Testis (tissue), 2 donors: ENCODE measurements at regions not wholly inside any gene's neighbourhood (a gene's known extent, or its start where the extent isn't known, plus 50 kb on each side); places are given as distances from the start of the nearest gene placed in this dataset.

Source experiments
- DNase-seq: peaks from one replicate; pipeline ENCODE4 v3.0.0-alpha.2; 2019
- H3K27ac ChIP-seq, 2 donors: fragments of 200-600 bp; sonication (generic); one replicate each; pipeline ENCODE4 v1.5.1; 2019
- H3K27me3 ChIP-seq: fragments of 200-600 bp; sonication (generic); one replicate; pipeline ENCODE4 v1.5.1; 2019
- H3K36me3 ChIP-seq: fragments of 200-600 bp; sonication (generic); one replicate; pipeline ENCODE4 v1.5.1; 2017; ENCODE audit warnings: low read depth; ENCODE audit errors: missing control alignments
- H3K4me1 ChIP-seq: fragments of 200-600 bp; sonication (generic); one replicate; pipeline ENCODE4 v1.5.1; 2019
- H3K4me3 ChIP-seq, 2 donors: fragments of 200-600 bp; sonication (generic); one replicate each; pipeline ENCODE4 v1.5.1; 2017 to 2019
- H3K9me3 ChIP-seq: fragments of 200-600 bp; sonication (generic); one replicate; pipeline ENCODE4 v1.5.1; 2017
- POLR2A ChIP-seq: fragments of 450-650 bp; IDR thresholded peaks from one replicate; pipeline ENCODE4 v1.6.1; 2017; ENCODE audit warnings: antibody characterized with exemption, mild to moderate bottlenecking, moderate library complexity
- WGBS, 2 donors: methylation state at CpG; one replicate each; pipeline ENCODE4 v1.1.5; 2018; 5-methylcytosine and 5-hydroxymethylcytosine counted together
- intact Hi-C: fragments of 100-400 bp; cut with DNase I; formaldehyde crosslinking; loops from one replicate; pipeline ENCODE4 v1.15.1; 2023; ENCODE audit warnings: low total_unique reads
- TF ChIP-seq, protein P1 (sequence below), 3 experiments: fragments of 450-650 bp in 2 of 3; fragments of 200-600 bp in 1 of 3; sonication (generic) in 1 of 3; IDR thresholded peaks; one replicate each; pipeline ENCODE4 v1.5.1; 2016 to 2019; ENCODE audit warnings: antibody characterized with exemption in 3 of 3, mild to moderate bottlenecking in 2 of 3, moderate library complexity in 1 of 3

DNA sequence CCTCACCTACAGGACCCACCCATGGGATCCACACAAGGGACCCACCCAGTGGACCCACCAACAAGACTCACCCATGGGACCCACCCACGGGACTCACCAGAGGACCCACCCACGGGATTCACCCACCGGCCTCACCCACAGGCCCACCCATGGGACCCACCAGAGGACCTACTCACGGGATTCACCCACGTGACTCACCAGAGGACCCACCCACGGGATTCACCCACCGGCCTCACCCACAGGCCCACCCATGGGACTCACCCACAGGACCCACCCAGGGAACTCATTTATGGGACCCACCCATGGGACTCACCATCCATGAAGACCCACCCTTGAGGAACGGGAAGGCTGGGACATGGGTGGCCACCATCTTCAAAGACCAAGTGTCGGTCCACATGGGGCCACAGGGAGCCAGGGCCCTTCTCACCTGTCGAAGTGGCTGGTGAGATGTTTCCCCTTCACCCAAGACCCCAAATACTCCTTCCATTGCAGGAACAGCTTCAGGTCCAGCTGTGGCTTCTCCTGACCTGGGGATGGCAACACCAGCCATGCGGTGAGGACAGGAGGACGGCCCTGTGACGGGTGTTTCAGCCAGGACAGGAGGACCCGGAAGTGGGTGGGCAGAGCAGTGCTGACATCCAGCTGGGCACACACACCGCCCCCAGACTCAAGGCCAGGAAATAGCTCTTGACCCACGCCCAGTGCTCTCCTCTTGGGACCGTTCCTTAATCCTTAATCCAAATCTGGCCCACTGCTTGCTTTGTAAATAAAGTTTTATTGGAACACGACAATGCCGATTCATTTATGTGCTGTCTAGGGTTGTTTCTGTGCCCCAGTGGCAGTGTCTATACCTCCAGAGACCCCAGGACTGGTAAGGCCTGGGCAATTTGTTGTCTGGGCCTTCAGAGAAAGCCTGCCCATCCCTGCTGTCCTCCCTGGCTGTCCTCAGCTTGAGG, 1005.1 kb downstream of the BRD1 start:
- H3K4me3 ChIP-seq = no peak overlapping the region
- no peaks in the 10 kb centered on the region for H3K4me1 ChIP-seq
- 87 to 97% methylated on average over 10 to 19 of the region's 19 CpGs for WGBS, 2 donors
- no peaks in the 10 kb centered on the region for H3K36me3 ChIP-seq
- no peak overlapping the region for H3K27ac ChIP-seq
- no peaks in the 10 kb centered on the region for H3K27me3 ChIP-seq
- TF ChIP-seq, protein P1, sequence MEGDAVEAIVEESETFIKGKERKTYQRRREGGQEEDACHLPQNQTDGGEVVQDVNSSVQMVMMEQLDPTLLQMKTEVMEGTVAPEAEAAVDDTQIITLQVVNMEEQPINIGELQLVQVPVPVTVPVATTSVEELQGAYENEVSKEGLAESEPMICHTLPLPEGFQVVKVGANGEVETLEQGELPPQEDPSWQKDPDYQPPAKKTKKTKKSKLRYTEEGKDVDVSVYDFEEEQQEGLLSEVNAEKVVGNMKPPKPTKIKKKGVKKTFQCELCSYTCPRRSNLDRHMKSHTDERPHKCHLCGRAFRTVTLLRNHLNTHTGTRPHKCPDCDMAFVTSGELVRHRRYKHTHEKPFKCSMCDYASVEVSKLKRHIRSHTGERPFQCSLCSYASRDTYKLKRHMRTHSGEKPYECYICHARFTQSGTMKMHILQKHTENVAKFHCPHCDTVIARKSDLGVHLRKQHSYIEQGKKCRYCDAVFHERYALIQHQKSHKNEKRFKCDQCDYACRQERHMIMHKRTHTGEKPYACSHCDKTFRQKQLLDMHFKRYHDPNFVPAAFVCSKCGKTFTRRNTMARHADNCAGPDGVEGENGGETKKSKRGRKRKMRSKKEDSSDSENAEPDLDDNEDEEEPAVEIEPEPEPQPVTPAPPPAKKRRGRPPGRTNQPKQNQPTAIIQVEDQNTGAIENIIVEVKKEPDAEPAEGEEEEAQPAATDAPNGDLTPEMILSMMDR (IDR thresholded peaks at IDR 0.05) = no peak
- TF ChIP-seq POLR2A = no peak
- no peaks in the 10 kb centered on the region for H3K9me3 ChIP-seq
- intact Hi-C loops = no loop called here
- DNase-seq = no peak

DNA sequence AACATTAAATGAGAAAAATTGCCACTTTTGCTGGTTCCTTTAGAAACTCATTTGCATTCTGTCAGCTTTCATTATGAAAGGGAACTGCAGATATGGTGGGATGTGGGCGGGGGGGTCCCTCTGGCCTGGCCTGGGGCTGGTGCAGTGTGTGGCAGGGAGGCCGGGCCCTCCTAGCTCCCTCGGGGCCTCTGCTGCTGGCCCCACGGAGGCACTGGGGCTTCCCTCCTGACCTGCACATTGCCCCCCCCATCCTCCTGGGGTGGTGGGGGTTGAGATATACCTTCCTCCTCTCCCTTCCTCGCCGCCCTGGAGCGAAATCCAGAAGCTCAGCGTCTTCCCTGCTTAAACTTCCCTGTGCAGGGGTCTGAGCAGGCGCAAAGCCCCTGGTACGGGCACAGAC, 1005.9 kb downstream of the BRD1 start:
- H3K27me3 ChIP-seq = no peaks in the 10 kb centered on the region
- H3K27ac ChIP-seq = no peak overlapping the region
- H3K9me3 ChIP-seq = no peaks in the 10 kb centered on the region
- intact Hi-C loops = no loop called here
- H3K36me3 ChIP-seq = no peaks in the 10 kb centered on the region
- WGBS, 2 donors = 90 to 100% methylated on average over 3 to 10 of the region's 10 CpGs
- H3K4me3 ChIP-seq = no peak overlapping the region
- no peak for TF ChIP-seq POLR2A
- TF ChIP-seq, protein P1 (IDR thresholded peaks at IDR 0.05) = no peak
- no peaks in the 10 kb centered on the region for H3K4me1 ChIP-seq
- DNase-seq = no peak

DNA sequence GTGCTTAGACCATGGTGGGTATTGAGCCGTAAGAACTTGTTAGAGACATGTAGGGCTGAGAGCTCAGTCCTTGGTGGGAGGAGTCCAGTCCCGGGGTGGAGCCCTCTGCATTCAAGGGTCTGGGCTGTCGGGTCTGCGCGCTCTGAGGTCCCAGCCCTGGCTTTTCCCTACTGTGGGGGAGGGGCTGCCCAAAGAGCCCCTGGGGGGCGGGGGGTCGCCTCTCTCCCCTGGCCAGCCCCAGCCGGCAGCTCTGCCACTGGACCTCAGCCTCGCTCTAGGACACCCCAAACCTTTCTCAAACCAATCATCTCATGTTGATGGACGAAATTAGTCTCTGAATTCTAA, 1006.4 kb downstream of the BRD1 start:
- Histone ChIP-seq H3K9me3 (no peaks in the 10 kb centered on the region), H3K27ac (no peak overlapping the region), H3K4me1 (no peaks in the 10 kb centered on the region), H3K4me3 (no peak overlapping the region), H3K36me3 (no peaks in the 10 kb centered on the region), H3K27me3 (no peaks in the 10 kb centered on the region)
- 73 to 76% methylated on average over 5 to 10 of the region's 10 CpGs for WGBS, 2 donors
- TF ChIP-seq, protein P1 (IDR thresholded peaks at IDR 0.05) = no peak
- intact Hi-C loops = no loop called here
- no peak for DNase-seq

DNA sequence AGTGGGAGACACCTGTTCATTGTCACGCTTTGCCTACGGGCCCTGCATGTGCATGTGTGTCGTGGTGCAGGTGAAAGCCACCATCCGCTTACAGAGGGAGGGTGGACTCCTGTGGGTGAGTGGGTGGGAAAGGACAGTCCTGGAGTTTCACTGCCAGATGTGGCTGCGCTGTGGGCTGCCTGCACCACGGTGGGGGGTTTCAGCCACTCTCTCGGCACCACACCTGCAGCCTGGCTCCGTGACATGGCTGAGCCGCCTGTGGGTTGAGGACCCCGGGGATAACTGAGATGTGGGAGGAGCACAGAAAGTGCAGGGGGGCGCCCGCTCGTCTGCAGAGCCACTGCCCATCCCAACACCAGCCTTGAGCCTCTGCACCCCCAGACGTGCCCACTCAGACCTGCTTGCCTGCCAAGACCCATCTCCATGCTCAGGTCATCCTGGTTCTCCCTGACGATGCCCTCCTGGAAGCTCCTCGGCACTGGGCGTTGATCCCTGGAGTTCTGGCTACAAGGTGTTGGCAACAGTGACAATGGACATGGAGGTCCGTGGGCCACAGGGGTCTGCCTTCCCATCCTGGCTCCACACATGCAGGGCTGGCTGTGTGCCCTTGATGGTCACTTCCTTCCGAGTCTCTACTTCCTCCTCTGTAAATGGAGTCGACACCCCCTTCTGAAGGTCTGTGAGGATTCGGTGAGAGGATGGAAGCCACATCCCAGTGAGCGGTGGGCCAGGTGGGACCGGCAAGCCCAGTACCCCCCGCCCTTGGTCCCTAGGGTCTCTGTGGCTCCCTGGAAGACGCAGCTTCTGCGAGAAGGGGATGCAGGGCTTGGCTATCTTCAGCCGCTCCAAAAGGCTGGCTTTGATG, 1007.0 kb downstream of the BRD1 start:
- Histone ChIP-seq H3K9me3 (no peaks in the 10 kb centered on the region), H3K27me3 (no peaks in the 10 kb centered on the region), H3K4me3 (no peak overlapping the region), H3K36me3 (no peaks in the 10 kb centered on the region), H3K4me1 (no peaks in the 10 kb centered on the region), H3K27ac (no peak overlapping the region)
- intact Hi-C loops = no loop called here
- WGBS, 2 donors = 76 to 87% methylated on average over 19 to 27 of the region's 27 CpGs
- no peak for TF ChIP-seq POLR2A
- TF ChIP-seq, protein P1 (IDR thresholded peaks at IDR 0.05) = no peak
- DNase-seq = no peak
